ENCODE measurements at regions not wholly inside any gene's neighbourhood (a gene's known extent, or its start where the extent isn't known, plus 50 kb on each side); places are given as distances from the start of the nearest gene placed in this dataset.

GRCh38 chr10:45219416-45219815 is 96.0 kb downstream of the OR13A1 start:
- TF ChIP-seq POLR2A (IDR thresholded peaks at IDR 0.05; ENCODE audit: low read length): no peak
- no peak for TF ChIP-seq GATA1 (IDR thresholded peaks at IDR 0.05; ENCODE audit: low read depth, low read length)

Data from erythroblast (primary cell).